Kidney glomerular epithelial cell (primary cell): ENCODE measurements at regions not wholly inside any gene's neighbourhood (a gene's known extent, or its start where the extent isn't known, plus 50 kb on each side); places are given as distances from the start of the nearest gene placed in this dataset.
"Not testable (repeated sequence)": the region's sequence is repeated elsewhere in the genome, so short reads cannot be mapped to it uniquely, and the experiment has no call there.

ENCODE experiments used
- DNase-seq: peaks from one replicate; lab custom pipeline; 2025; lab: John Stamatoyannopoulos, UW

- no peak for DNase-seq
Measured at GRCh38 chr7:148472406-148472805, 118.2 kb upstream of the C7orf33 start.

DNA sequence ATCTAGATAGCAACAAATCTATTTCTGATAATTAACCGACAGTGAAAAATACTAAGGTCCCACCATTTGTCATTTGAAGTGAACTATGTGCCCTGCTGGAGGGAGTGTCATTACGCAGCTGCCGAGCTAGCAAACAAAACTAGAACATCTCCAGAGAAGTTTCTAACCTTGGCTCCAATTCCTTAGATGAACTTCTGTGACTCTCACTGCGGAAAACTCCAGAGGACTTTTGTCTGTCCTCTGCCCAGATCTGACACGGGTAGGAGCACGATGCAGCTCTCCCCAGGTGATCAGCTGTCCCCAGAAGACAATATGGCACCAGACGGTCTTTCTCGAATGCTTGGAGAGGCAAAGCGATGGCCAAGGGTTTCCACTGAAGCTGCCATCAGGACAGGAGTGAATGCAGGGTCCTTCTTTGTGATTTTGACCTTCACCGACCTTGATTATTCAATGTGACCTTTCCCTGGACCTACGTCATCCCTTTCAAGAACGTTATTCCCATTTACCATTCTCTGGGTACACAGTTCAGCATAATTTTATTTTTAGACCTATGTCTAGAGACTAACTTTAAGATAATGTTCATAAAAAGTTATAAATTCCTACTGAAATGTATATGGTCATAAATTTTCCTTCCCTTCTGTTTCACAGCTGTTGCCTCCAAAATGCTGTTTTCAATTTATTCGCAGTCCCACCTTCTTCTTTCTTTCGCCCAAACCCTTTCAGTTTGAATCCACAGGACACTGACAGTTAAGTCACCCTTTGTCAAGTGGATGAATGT, 116.7 kb upstream of the C7orf33 start:
- no peak for DNase-seq

GRCh38 chr7:148474481-148475025, 116.0 kb upstream of the C7orf33 start:
- DNase-seq, result no peak

DNA sequence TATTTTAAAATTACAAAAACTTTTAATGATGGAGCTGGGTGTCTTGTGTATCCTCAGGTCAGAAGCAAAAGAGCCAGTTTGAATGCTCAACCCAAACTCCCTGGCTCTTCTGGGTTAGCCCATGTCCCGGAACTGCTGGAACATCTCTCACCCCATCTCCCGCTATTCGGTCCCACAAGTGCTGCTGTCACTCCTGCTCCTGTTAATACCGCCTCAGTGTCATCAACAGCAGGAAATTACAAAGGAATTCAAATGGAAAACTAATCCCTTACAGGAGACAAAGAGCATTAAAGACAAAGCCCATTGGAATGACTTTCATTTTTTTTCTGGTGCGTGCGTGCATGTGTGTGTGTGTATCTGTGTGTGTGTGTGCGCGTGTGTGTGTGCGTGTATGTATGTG, 112.0 kb upstream of the C7orf33 start:
- DNase-seq, result no peak

- DNase-seq, result no peak
Measured at GRCh38 chr7:148480479-148481146, 110.0 kb upstream of the C7orf33 start.

- no peak for DNase-seq
Measured at GRCh38 chr7:148481147-148481526, 109.4 kb upstream of the C7orf33 start.

- DNase-seq, result no peak
Measured at GRCh38 chr7:148481971-148482626, 108.5 kb upstream of the C7orf33 start.

DNA sequence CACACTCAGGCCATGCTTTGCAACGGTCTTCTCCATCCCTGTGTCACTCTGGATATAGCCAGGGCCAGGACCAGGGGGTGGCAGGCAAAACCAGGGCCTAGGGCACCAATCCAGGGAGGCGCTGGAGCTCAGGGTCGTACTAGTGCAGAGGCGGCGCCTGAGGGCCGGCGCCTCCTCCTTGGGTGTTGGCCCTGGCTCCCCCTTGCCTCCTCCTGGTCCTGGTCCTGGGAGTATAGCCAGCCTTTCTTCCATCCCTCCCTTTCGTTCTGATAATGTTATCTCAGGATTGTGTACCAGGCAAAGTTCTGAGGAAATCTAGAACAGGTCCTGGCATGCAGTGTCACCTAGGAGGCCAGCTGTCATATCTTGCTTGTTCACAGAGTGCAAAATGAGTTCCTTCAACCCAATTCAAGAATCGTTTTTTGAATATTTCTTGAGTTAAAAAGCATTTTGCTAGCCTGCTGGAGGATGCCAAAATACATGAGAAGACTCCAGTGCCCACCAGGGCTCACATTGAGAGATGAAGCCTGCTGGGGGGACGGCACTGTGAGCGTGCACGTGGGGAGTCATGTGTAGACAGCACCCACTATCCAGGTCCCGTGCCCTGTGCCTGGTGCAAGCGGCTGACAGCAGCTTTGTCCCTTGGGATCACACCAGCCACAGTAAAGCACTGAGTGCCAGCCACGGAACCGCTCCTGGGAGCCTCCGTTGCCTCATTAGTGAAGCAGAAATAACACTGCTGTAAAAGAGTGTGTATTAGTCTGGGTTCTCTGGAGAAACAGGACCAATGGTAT, 106.9 kb upstream of the C7orf33 start:
- DNase-seq, result no peak

- no peak for DNase-seq
Measured at GRCh38 chr7:148484486-148484885, 106.1 kb upstream of the C7orf33 start.

DNA sequence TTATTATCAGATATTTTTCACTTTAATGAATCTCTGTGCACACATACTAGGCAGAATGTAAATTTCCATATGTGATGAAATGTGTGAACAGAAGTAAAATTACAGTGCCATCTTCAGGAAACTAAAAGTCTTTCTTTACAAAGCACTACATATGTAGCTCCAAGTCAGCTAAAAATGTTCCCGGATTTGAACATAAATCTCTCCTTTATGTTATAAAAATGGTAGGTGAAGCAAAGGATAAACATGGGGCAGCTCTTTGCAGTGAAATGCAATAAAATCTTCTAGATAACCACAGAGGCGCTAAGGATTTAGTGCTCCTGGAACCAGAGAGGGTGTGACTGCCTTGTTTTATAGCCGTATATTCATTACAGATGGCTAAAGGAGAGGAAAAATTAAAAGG, 104.9 kb upstream of the C7orf33 start:
- DNase-seq, result no peak

GRCh38 chr7:148486937-148487336, 103.6 kb upstream of the C7orf33 start:
- no peak for DNase-seq

DNA sequence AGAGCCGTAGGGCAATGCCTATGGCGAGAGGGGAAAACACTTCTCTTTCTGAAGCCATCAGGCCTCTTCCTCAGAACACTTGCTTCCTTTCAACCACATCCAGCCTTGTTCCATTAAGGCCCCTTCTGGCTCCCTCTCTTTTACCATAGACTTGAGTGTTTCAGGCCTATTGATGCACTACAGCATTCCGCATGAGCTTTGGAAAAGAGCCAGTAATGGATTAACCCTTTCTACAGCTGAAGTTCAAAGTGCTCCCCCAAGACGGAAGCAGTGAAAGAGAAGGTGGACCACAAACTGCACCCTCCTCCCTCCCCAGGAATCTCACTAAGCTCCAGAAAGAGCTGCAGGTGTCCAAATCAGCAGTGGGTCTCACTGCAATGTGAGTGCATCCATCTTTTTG, 102.7 kb upstream of the C7orf33 start:
- no peak for DNase-seq

DNA sequence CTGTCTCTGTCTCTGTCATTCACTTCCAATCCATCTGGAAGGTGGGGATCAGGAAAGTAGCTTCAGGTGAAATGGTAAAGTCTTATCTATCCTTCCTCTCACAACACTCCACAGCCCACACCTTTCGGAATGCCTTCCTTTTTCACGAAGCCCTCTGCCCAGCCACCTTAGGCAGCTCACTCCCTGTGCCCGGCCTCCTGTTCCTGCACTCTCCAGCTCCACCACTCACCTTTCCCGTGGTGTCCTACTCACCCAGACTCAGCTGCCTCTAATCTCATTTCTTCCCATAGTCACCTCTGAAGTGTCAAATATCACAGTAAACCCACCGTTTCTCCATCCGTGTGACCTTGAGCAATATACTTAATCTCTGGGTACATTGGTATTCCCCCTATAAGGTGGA, 100.9 kb upstream of the C7orf33 start:
- no peak for DNase-seq

- no peak for DNase-seq
Measured at GRCh38 chr7:148492157-148492860, 98.3 kb upstream of the C7orf33 start.

DNA sequence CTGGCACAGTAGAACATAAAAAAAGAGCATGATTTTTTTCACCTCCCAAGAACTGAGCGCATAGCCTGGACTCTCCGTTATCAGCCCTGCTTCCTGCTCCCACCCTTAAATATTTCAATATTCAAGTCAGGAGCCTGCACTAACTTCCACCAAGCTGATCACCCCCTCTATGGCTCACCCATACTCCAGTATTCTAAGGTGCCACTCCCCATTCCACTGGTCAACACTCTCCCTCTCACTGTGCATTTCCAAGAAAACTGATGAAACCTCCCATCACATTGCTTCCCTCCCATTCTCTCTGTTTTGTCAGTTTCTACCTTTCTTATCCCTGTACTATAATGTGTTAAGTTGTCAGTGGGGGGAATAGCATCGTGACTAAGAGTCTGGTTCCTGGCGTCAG, 95.0 kb upstream of the C7orf33 start:
- DNase-seq, result no peak

DNA sequence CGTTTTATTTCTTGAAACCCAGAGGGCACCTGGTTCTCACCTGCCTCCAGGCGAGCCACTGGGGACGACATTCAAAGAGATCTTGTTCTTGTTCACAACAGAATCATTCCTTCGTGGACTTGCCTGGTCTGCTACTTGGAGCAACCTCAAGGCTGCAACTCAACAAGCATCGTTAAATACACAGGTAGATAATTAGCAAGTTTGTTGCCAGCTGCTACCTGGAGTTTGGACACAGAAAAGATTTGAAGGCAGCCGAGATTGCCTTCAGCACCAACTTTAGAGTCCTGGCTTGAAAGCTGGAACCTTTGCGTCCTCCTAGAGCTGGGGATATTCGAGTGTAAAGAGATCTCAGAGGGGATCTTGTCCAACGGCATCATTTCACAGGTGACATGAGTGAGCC, 89.6 kb upstream of the C7orf33 start:
- no peak for DNase-seq

DNA sequence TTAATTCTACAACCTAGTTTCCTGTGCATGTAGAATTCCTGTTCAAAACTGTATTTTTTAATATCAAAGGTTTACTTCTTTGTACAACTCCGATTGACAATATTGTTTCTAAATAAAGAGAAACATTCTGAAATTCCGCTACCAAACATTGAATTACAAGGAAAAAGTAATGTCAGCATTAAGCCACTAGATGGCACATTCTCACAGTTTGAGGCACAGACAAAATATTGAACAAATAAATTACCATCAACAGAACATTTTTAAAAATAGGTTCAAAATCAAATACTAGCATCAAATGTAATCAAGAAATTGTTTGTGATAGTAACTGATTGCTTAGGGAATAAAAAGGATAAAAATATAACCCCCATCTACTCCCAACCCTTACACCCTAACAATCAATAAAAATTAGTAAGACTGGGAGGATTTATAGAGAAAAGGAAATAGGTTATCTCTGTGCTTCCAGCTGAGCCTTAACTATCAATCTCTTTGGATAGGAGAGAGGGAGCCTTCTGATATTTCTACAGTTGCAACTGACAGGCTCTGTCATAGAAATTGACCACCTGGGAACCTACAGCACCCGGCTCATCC, 86.6 kb upstream of the C7orf33 start:
- DNase-seq, result peak; percentile 31

GRCh38 chr7:148505645-148506375, 84.8 kb upstream of the C7orf33 start:
- no peak for DNase-seq

GRCh38 chr7:148507064-148507573, 83.4 kb upstream of the C7orf33 start:
- not testable (repeated sequence) for DNase-seq

DNA sequence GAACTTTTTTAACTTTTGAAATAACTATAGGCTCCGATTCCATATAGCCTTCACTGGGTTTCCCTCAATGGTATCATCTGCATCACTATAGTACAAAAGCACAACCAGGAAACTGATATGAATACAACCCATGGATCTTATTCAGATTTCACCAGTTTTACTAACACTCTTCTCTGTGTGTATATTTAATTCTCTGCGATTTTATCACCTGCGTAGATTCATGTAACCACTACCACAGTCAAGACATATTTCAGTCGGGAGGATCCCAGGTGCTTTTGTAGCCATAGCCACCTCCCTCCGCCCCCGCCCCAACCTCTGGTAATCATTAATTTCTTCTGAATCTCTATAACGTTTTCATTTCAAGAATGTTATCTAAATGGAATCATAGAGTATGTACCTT, 82.8 kb upstream of the C7orf33 start:
- no peak for DNase-seq
